Activated CD8-positive, alpha-beta memory T cell treated with anti-CD3 and anti-CD28 coated beads, Interleukin-2, amount 50 U/mL, for 48 hours (primary cell): ENCODE measurements at regions not wholly inside any gene's neighbourhood (a gene's known extent, or its start where the extent isn't known, plus 50 kb on each side); places are given as distances from the start of the nearest gene placed in this dataset.

Experiments used
- DNase-seq: peaks from one replicate; pipeline ENCODE4 v3.0.0-alpha.2; 2020

- no peak for DNase-seq
Measured at GRCh38 chr15:62935300-62936081, 107.1 kb upstream of the TPM1 start.

GRCh38 chr15:62938825-62939224 lies 103.7 kb upstream of the TPM1 start:
- DNase-seq, result no peak

- no peak for DNase-seq
Measured at GRCh38 chr15:62940093-62940754, 102.3 kb upstream of the TPM1 start.

GRCh38 chr15:62940755-62941361 lies 101.7 kb upstream of the TPM1 start:
- DNase-seq, result no peak

- DNase-seq, result no peak
Measured at GRCh38 chr15:62941699-62942098, 100.8 kb upstream of the TPM1 start.

- no peak for DNase-seq
Measured at GRCh38 chr15:62942428-62942827, 100.1 kb upstream of the TPM1 start.

- no peak for DNase-seq
Measured at GRCh38 chr15:62945063-62945462, 97.5 kb upstream of the TPM1 start.

- DNase-seq, result no peak
Measured at GRCh38 chr15:62945760-62946159, 96.8 kb upstream of the TPM1 start.

- DNase-seq, result no peak
Measured at GRCh38 chr15:62946940-62947339, 95.6 kb upstream of the TPM1 start.

- no peak for DNase-seq
Measured at GRCh38 chr15:62950462-62950931, 92.0 kb upstream of the TPM1 start.

GRCh38 chr15:62951481-62951880 lies 91.1 kb upstream of the TPM1 start:
- no peak for DNase-seq

- DNase-seq, result no peak
Measured at GRCh38 chr15:62953021-62953420, 89.5 kb upstream of the TPM1 start.

GRCh38 chr15:62953496-62954045 lies 89.0 kb upstream of the TPM1 start:
- DNase-seq, result no peak

- DNase-seq, result no peak
Measured at GRCh38 chr15:62957130-62957529, 85.4 kb upstream of the TPM1 start.

GRCh38 chr15:62958528-62959363 lies 83.8 kb upstream of the TPM1 start:
- DNase-seq, result no peak

GRCh38 chr15:62961134-62961533 lies 81.4 kb upstream of the TPM1 start:
- DNase-seq, result no peak

- DNase-seq, result no peak
Measured at GRCh38 chr15:62962101-62962995, 80.2 kb upstream of the TPM1 start.

GRCh38 chr15:62964251-62964650 lies 78.3 kb upstream of the TPM1 start:
- no peak for DNase-seq

GRCh38 chr15:62966294-62967078 lies 76.1 kb upstream of the TPM1 start:
- DNase-seq, result no peak

- no peak for DNase-seq
Measured at GRCh38 chr15:62968699-62969098, 73.8 kb upstream of the TPM1 start.
